A549 (cell line): ENCODE measurements at regions not wholly inside any gene's neighbourhood (a gene's known extent, or its start where the extent isn't known, plus 50 kb on each side); places are given as distances from the start of the nearest gene placed in this dataset.

ENCODE experiments used
- ATAC-seq, 2 experiments: fragments of 200-7000 bp in 1 of 2; fragments of >200 bp in 1 of 2; cut with Nextera tagmentation in 1 of 2; cut with Tn5 transposase in 1 of 2; 3 replicates each; pipeline versions ENCODE4 v1.8.0 to v1.9.1; 2018 to 2020; ENCODE audit warnings: mild to moderate bottlenecking in 1 of 2, moderate library complexity in 1 of 2
- CTCF ChIA-PET: fragments of 300-600 bp; sonication (Branson Sonifier 250); formaldehyde crosslinking; extraction: SDS; loops from one replicate; lab custom pipeline; 2021; ENCODE audit warnings: antibody characterized with exemption, inconsistent platforms; lab: Yijun Ruan, JAX
- POLR2A ChIA-PET: fragments of 350-600 bp; formaldehyde crosslinking; extraction: SDS; loops from one replicate; lab custom pipeline; 2021; ENCODE audit warnings: antibody characterized with exemption, inconsistent platforms; lab: Yijun Ruan, JAX
- DNase-seq, 2 experiments: peaks; one replicate each; pipeline versions ENCODE4 v3.0.0 to v3.0.0-alpha.2; 2011 to 2016; ENCODE audit warnings: low read depth in 1 of 2, low spot score in 1 of 2
- FAIRE-seq: peaks from 2 replicates; lab custom pipeline; 2011; peaks lifted over from hg19 to GRCh38; lab: Jason Lieb, UNC
- H3K27ac ChIP-seq, 2 experiments: fragments of >200 bp; sonication (Bioruptor Twin); formaldehyde crosslinking; 3 replicates each; pipeline ENCODE4 v1.5.1; 2016 to 2017
- H3K4me1 ChIP-seq: fragments of >200 bp; sonication (Bioruptor Twin); formaldehyde crosslinking; 3 replicates; pipeline ENCODE4 v1.6.1; 2016
- H3K4me2 ChIP-seq: fragments of >200 bp; sonication (Bioruptor Twin); formaldehyde crosslinking; 3 replicates; pipeline ENCODE4 v1.6.1; 2016
- H3K4me3 ChIP-seq: fragments of >200 bp; sonication (Bioruptor Twin); formaldehyde crosslinking; 3 replicates; pipeline ENCODE4 v1.5.1; 2016
- H3K9me3 ChIP-seq: fragments of >200 bp; sonication (Bioruptor Twin); formaldehyde crosslinking; 3 replicates; pipeline ENCODE4 v1.6.1; 2016
- BHLHE40 ChIP-seq: IDR thresholded peaks from 2 replicates; pipeline ENCODE4 v1.6.1; 2012; ENCODE audit warnings: low read depth, low read length, inconsistent platforms
- CBX2 ChIP-seq: fragments of 200-600 bp; sonication (generic); IDR thresholded peaks from 2 replicates; pipeline ENCODE4 v1.6.1; 2016; ENCODE audit warnings: low read depth, mild to moderate bottlenecking, borderline replicate concordance
- CHD4 ChIP-seq: fragments of 200-600 bp; sonication (generic); IDR thresholded peaks from 2 replicates; pipeline ENCODE4 v1.6.1; 2016; ENCODE audit warnings: antibody characterized with exemption, mild to moderate bottlenecking, borderline replicate concordance
- EHMT2 ChIP-seq: fragments of 200-600 bp; sonication (generic); IDR thresholded peaks from 2 replicates; pipeline ENCODE4 v1.6.1; 2016; ENCODE audit warnings: antibody characterized with exemption, low read depth, mild to moderate bottlenecking, moderate library complexity
- ESRRA ChIP-seq: fragments of 150-350 bp; IDR thresholded peaks from 2 replicates; pipeline ENCODE4 v1.6.1; 2014; ENCODE audit warnings: mild to moderate bottlenecking, low read length, borderline replicate concordance
- FOSB ChIP-seq: fragments of 250-450 bp; sonication (Bioruptor Pico); IDR thresholded peaks from 2 replicates; pipeline ENCODE4 v1.5.0; 2020; ENCODE audit warnings: mild to moderate bottlenecking, moderate library complexity
- FOSL2 ChIP-seq, 2 experiments: fragments of 450-650 bp in 1 of 2; fragments of >200 bp in 1 of 2; sonication (Bioruptor Twin) in 1 of 2; formaldehyde crosslinking; IDR thresholded peaks; 2 replicates each; pipeline versions ENCODE4 v1.5.0 to v1.6.1; 2016 to 2020; ENCODE audit warnings: mild to moderate bottlenecking in 1 of 2, moderate library complexity in 1 of 2
- HOXA7 ChIP-seq: fragments of 250-450 bp; sonication (Bioruptor Pico); IDR thresholded peaks from 2 replicates; pipeline ENCODE4 v1.5.0; 2020; ENCODE audit warnings: mild to moderate bottlenecking, moderate library complexity
- HOXB13 ChIP-seq: fragments of 250-450 bp; sonication (Bioruptor Pico); IDR thresholded peaks from 2 replicates; pipeline ENCODE4 v1.5.0; 2020; ENCODE audit warnings: low read depth, mild to moderate bottlenecking, moderate library complexity
- JUNB ChIP-seq: fragments of >200 bp; sonication (Bioruptor Twin); formaldehyde crosslinking; IDR thresholded peaks from 2 replicates; pipeline ENCODE4 v1.6.1; 2016
- KDM1A ChIP-seq: fragments of 200-600 bp; sonication (generic); IDR thresholded peaks from 2 replicates; pipeline ENCODE4 v1.6.1; 2016; ENCODE audit warnings: low read depth, mild to moderate bottlenecking
- KDM5A ChIP-seq: fragments of 200-600 bp; sonication (generic); IDR thresholded peaks from 2 replicates; pipeline ENCODE4 v1.6.1; 2016; ENCODE audit warnings: antibody characterized with exemption, mild to moderate bottlenecking
- MAFK ChIP-seq: fragments of 450-650 bp; IDR thresholded peaks from 2 replicates; pipeline ENCODE4 v1.6.1; 2014; ENCODE audit not compliant: partially characterized antibody
- MAZ ChIP-seq: fragments of 150-350 bp; IDR thresholded peaks from 2 replicates; pipeline ENCODE4 v1.6.1; 2014; ENCODE audit warnings: antibody characterized with exemption, low read depth, low read length, borderline replicate concordance
- MYC ChIP-seq: IDR thresholded peaks from 2 replicates; pipeline ENCODE4 v1.6.1; 2012; ENCODE audit warnings: mild to moderate bottlenecking, inconsistent platforms, low read length, improper control_type of control experiment, borderline replicate concordance
- NFE2L2 ChIP-seq: fragments of 150-350 bp; conservative IDR thresholded peaks from 2 replicates; pipeline ENCODE4 v1.6.1; 2014; ENCODE audit warnings: low read length
- POLR2A ChIP-seq: IDR thresholded peaks from 2 replicates; pipeline ENCODE4 v1.6.1; 2012; ENCODE audit warnings: mild to moderate bottlenecking, low read length
- RCOR1 ChIP-seq: fragments of 150-350 bp; IDR thresholded peaks from 2 replicates; pipeline ENCODE4 v1.6.1; 2014; ENCODE audit warnings: antibody characterized with exemption, low read length, low read depth
- TFCP2L1 ChIP-seq: fragments of 250-450 bp; sonication (Bioruptor Pico); IDR thresholded peaks from 2 replicates; pipeline ENCODE4 v1.5.0; 2021; ENCODE audit warnings: mild to moderate bottlenecking
- TP53 ChIP-seq: fragments of 250-450 bp; sonication (Bioruptor Pico); IDR thresholded peaks from 2 replicates; pipeline ENCODE4 v1.5.0; 2021; ENCODE audit warnings: mild to moderate bottlenecking, moderate library complexity
- ZC3H11A ChIP-seq: fragments of 450-650 bp; IDR thresholded peaks from 2 replicates; pipeline ENCODE4 v1.6.1; 2014; ENCODE audit warnings: antibody characterized with exemption, mild to moderate bottlenecking
- ZFP36 ChIP-seq: fragments of 450-650 bp; IDR thresholded peaks from 2 replicates; pipeline ENCODE4 v1.6.1; 2014; ENCODE audit warnings: borderline replicate concordance; ENCODE audit not compliant: partially characterized antibody
- ZNF302 ChIP-seq: fragments of 250-450 bp; sonication (Bioruptor Pico); IDR thresholded peaks from 2 replicates; pipeline ENCODE4 v1.9.0; 2021; ENCODE audit warnings: inconsistent platforms, mild to moderate bottlenecking, moderate library complexity
- WGBS: methylation state at CpG from one replicate; pipeline ENCODE4 v1.1.6; 2017; ENCODE audit errors: missing lambda C conversion rate; 5-methylcytosine and 5-hydroxymethylcytosine counted together
- TF ChIP-seq, protein P1 (sequence below): fragments of >200 bp; sonication (Bioruptor Twin); formaldehyde crosslinking; IDR thresholded peaks from 3 replicates; pipeline ENCODE4 v1.5.1; 2016
- TF ChIP-seq, protein P2 (sequence below): fragments of >200 bp; sonication (Bioruptor Twin); formaldehyde crosslinking; IDR thresholded peaks from 3 replicates; pipeline ENCODE4 v1.6.1; 2016
- TF ChIP-seq, protein P3 (sequence below): IDR thresholded peaks from 2 replicates; pipeline ENCODE4 v1.6.1; 2012; ENCODE audit warnings: low read depth, borderline replicate concordance
- TF ChIP-seq, protein P4 (sequence below): fragments of 450-650 bp; IDR thresholded peaks from 2 replicates; pipeline ENCODE4 v1.6.1; 2014; ENCODE audit warnings: antibody characterized with exemption
- TF ChIP-seq, protein P5 (sequence below): fragments of 150-350 bp; IDR thresholded peaks from 2 replicates; pipeline ENCODE4 v1.6.1; 2014; ENCODE audit warnings: low read depth, mild to moderate bottlenecking, low read length
- TF ChIP-seq, protein P6 (sequence below): IDR thresholded peaks from 2 replicates; pipeline ENCODE4 v1.6.1; 2012

DNA sequence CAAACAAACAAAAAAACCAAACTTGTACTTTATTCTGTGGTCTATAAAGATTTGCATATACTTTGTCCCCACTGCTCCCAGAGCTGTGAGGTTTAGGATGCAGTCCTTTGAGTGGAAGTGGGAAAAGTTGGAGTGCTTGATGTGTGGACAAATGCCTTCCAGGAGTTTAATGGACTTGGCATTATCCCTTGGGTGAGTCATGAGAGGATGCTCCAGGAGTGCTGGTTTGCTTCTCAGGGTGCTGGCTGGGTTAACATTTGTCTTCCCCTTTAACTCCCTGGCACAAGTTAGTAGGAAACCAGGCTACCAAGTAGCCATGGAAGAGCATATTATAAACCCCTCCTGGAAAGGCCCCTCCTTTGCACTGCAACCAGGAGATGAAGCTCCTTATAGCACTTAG lies 417.4 kb upstream of the RIOK2 start:
- TF ChIP-seq, protein P1, sequence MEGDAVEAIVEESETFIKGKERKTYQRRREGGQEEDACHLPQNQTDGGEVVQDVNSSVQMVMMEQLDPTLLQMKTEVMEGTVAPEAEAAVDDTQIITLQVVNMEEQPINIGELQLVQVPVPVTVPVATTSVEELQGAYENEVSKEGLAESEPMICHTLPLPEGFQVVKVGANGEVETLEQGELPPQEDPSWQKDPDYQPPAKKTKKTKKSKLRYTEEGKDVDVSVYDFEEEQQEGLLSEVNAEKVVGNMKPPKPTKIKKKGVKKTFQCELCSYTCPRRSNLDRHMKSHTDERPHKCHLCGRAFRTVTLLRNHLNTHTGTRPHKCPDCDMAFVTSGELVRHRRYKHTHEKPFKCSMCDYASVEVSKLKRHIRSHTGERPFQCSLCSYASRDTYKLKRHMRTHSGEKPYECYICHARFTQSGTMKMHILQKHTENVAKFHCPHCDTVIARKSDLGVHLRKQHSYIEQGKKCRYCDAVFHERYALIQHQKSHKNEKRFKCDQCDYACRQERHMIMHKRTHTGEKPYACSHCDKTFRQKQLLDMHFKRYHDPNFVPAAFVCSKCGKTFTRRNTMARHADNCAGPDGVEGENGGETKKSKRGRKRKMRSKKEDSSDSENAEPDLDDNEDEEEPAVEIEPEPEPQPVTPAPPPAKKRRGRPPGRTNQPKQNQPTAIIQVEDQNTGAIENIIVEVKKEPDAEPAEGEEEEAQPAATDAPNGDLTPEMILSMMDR: no peak
- TF ChIP-seq TP53 (CRISPR knock-in tag): no peak
- TF ChIP-seq, protein P2, sequence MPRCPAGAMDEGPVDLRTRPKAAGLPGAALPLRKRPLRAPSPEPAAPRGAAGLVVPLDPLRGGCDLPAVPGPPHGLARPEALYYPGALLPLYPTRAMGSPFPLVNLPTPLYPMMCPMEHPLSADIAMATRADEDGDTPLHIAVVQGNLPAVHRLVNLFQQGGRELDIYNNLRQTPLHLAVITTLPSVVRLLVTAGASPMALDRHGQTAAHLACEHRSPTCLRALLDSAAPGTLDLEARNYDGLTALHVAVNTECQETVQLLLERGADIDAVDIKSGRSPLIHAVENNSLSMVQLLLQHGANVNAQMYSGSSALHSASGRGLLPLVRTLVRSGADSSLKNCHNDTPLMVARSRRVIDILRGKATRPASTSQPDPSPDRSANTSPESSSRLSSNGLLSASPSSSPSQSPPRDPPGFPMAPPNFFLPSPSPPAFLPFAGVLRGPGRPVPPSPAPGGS: no peak
- TF ChIP-seq HOXB13 (CRISPR knock-in tag): no peak
- TF ChIP-seq, protein P3, sequence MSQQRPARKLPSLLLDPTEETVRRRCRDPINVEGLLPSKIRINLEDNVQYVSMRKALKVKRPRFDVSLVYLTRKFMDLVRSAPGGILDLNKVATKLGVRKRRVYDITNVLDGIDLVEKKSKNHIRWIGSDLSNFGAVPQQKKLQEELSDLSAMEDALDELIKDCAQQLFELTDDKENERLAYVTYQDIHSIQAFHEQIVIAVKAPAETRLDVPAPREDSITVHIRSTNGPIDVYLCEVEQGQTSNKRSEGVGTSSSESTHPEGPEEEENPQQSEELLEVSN: no peak
- TF ChIP-seq NFE2L2: no peak
- TF ChIP-seq ESRRA: no peak
- TF ChIP-seq MYC: no peak
- no peak for TF ChIP-seq FOSB (CRISPR knock-in tag)
- no peak for TF ChIP-seq POLR2A
- TF ChIP-seq ZNF302 (CRISPR knock-in tag): no peak
- TF ChIP-seq ZC3H11A: no peak
- TF ChIP-seq JUNB: no peak
- no peak for TF ChIP-seq HOXA7
- no peak overlapping the region for H3K4me2 ChIP-seq
- no peak overlapping the region for H3K4me3 ChIP-seq
- ChIA-PET POLR2A (no interaction called here), CTCF (no interaction called here)
- DNase-seq (no peak), FAIRE-seq (no peak), ATAC-seq (no peak)
- H3K4me1 ChIP-seq: no peaks in the 10 kb centered on the region
- no peak overlapping the region for H3K27ac ChIP-seq
- H3K9me3 ChIP-seq: no peaks in the 10 kb centered on the region; the same call in 2 of the 3 replicates

DNA sequence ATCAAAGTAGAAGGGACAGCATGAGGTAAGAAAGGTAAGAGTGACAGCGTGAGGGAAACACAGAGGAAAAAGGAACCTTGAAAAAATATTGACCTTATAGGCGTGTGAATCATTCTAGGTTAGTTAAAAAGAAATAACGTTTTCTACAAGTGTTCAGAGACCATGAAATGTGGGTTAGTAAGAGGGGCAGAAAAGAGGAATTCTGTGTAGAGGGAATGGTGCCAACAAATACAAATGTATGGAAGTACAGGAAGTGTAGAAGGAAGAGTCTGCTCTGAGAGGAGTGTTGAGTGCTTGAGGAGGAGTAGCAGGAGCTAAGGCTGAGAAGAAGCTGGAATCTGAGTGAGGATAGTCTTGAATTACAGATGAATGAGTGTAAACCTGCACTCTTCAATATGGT lies 418.6 kb upstream of the RIOK2 start:
- DNase-seq: no peak
- H3K4me2 ChIP-seq: no peak overlapping the region
- 2% methylated on average over 3 of the region's 3 CpGs for WGBS
- ATAC-seq: no peak
- no peaks in the 10 kb centered on the region for H3K4me1 ChIP-seq
- ChIA-PET CTCF (no interaction called here), POLR2A (no interaction called here)
- no peak for FAIRE-seq
- H3K27ac ChIP-seq: no peak overlapping the region
- H3K4me3 ChIP-seq: no peak overlapping the region
- H3K9me3 ChIP-seq: no peaks in the 10 kb centered on the region; the same call in 2 of the 3 replicates
- TF ChIP-seq ZFP36 (no peak), FOSL2 (IDR thresholded peaks at IDR 0.05) (no peak), FOSL2 (CRISPR knock-in tag; IDR thresholded peaks at IDR 0.05) (no peak), CHD4 (no peak), KDM5A (no peak), TFCP2L1 (CRISPR knock-in tag) (no peak), EHMT2 (no peak), MAZ (no peak), RCOR1 (no peak), MAFK (no peak), BHLHE40 (no peak), CBX2 (no peak), KDM1A (no peak)
- TF ChIP-seq, protein P1: no peak
- TF ChIP-seq, protein P2: no peak
- TF ChIP-seq, protein P4, sequence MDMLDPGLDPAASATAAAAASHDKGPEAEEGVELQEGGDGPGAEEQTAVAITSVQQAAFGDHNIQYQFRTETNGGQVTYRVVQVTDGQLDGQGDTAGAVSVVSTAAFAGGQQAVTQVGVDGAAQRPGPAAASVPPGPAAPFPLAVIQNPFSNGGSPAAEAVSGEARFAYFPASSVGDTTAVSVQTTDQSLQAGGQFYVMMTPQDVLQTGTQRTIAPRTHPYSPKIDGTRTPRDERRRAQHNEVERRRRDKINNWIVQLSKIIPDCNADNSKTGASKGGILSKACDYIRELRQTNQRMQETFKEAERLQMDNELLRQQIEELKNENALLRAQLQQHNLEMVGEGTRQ: no peak
- TF ChIP-seq, protein P5, sequence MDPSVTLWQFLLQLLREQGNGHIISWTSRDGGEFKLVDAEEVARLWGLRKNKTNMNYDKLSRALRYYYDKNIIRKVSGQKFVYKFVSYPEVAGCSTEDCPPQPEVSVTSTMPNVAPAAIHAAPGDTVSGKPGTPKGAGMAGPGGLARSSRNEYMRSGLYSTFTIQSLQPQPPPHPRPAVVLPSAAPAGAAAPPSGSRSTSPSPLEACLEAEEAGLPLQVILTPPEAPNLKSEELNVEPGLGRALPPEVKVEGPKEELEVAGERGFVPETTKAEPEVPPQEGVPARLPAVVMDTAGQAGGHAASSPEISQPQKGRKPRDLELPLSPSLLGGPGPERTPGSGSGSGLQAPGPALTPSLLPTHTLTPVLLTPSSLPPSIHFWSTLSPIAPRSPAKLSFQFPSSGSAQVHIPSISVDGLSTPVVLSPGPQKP: no peak
- TF ChIP-seq, protein P6, sequence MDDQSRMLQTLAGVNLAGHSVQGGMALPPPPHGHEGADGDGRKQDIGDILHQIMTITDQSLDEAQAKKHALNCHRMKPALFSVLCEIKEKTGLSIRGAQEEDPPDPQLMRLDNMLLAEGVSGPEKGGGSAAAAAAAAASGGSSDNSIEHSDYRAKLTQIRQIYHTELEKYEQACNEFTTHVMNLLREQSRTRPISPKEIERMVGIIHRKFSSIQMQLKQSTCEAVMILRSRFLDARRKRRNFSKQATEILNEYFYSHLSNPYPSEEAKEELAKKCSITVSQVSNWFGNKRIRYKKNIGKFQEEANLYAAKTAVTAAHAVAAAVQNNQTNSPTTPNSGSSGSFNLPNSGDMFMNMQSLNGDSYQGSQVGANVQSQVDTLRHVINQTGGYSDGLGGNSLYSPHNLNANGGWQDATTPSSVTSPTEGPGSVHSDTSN: no peak
